ENCODE measurements at regions not wholly inside any gene's neighbourhood (a gene's known extent, or its start where the extent isn't known, plus 50 kb on each side); places are given as distances from the start of the nearest gene placed in this dataset.

- H3K4me3 ChIP-seq (ENCODE audit: low read depth, low read length), result no peak overlapping the region
- DNase-seq (ENCODE audit: low read depth), result no peak
- TF ChIP-seq MAX (IDR thresholded peaks at IDR 0.05; ENCODE audit: low read depth, low read length) (no peak), POLR2A (IDR thresholded peaks at IDR 0.05; ENCODE audit: extremely low read depth, insufficient read length) (no peak), CTCF (IDR thresholded peaks at IDR 0.05; ENCODE audit: low read depth, low read length) (no peak), MYC (IDR thresholded peaks at IDR 0.05; ENCODE audit: low read depth, low read length) (no peak)
These were observed 716.4 kb downstream of the NR2F1-AS1 start for GRCh38 chr5:92864591-92864990.

DNA sequence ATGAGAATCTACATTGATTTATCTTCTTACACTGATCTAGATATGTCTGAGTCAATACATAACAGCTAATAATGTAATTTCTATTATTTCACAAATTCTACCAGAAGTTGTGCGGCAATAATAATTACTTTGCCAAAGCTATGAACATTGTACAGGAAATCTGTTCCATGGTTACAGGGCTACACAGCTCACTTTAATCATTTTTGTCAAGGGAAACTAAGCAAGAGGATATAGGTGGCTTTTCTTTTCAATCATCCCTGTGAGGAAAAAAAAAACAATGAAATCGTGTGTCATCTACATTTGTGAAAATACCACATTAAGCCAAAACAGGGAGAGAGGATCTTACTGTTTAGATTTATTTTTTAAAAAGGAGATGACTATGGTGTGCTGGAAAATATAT lies 717.4 kb downstream of the NR2F1-AS1 start:
- TF ChIP-seq MYC (IDR thresholded peaks at IDR 0.05; ENCODE audit: low read depth, low read length), result no peak
- no peak for TF ChIP-seq MAX (IDR thresholded peaks at IDR 0.05; ENCODE audit: low read depth, low read length)
- TF ChIP-seq POLR2A (IDR thresholded peaks at IDR 0.05; ENCODE audit: extremely low read depth, insufficient read length), result no peak
- no peak for TF ChIP-seq CTCF (IDR thresholded peaks at IDR 0.05; ENCODE audit: low read depth, low read length)
- no peak overlapping the region for H3K4me3 ChIP-seq (ENCODE audit: low read depth, low read length)
- DNase-seq (ENCODE audit: low read depth), result no peak

DNA sequence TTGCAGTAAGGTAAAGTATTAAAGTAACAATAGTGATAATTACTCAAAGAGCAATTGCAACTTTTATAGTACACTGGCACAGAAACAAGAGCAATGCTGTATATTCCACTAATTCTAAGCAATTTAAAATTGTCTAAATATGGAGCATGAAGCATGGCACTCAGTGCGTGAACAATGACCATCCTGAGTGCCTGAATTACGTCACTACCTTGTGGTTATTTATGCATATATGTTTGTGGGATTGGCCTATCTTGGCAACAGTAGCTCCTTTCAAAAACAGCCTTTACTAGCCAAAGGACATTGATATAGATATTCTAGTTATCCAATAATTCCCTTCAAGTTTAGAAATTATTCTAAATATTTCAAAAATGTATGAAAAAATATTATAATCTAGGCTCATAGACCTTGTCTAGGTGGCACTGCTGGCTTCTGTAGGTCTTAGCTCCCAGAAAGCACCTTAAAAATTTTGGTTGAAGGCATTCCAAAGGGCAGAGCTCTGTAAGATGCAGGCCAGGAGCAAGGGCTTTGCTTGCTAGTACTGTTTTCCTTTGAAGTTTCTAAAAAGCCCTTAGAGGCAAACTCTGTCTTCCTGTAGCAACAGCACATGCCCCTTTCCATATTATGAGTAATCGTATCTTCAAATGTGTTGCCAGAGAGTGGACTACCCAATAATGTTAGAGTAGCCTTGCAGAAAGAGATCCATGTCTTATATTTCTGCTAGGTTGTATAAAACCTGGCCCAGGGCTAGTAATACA lies 719.3 kb downstream of the NR2F1-AS1 start:
- TF ChIP-seq MYC (IDR thresholded peaks at IDR 0.05; ENCODE audit: low read depth, low read length), result no peak
- no peak for TF ChIP-seq CTCF (IDR thresholded peaks at IDR 0.05; ENCODE audit: low read depth, low read length)
- no peak for TF ChIP-seq MAX (IDR thresholded peaks at IDR 0.05; ENCODE audit: low read depth, low read length)
- no peak for TF ChIP-seq POLR2A (IDR thresholded peaks at IDR 0.05; ENCODE audit: extremely low read depth, insufficient read length)
- no peak overlapping the region for H3K4me3 ChIP-seq (ENCODE audit: low read depth, low read length)
- no peak for DNase-seq (ENCODE audit: low read depth)

- DNase-seq (ENCODE audit: low read depth), result no peak
- no peak overlapping the region for H3K4me3 ChIP-seq (ENCODE audit: low read depth, low read length)
- no peak for TF ChIP-seq MAX (IDR thresholded peaks at IDR 0.05; ENCODE audit: low read depth, low read length)
- no peak for TF ChIP-seq MYC (IDR thresholded peaks at IDR 0.05; ENCODE audit: low read depth, low read length)
- no peak for TF ChIP-seq CTCF (IDR thresholded peaks at IDR 0.05; ENCODE audit: low read depth, low read length)
- no peak for TF ChIP-seq POLR2A (IDR thresholded peaks at IDR 0.05; ENCODE audit: extremely low read depth, insufficient read length)
These were observed 721.0 kb downstream of the NR2F1-AS1 start for GRCh38 chr5:92860061-92860460.

DNA sequence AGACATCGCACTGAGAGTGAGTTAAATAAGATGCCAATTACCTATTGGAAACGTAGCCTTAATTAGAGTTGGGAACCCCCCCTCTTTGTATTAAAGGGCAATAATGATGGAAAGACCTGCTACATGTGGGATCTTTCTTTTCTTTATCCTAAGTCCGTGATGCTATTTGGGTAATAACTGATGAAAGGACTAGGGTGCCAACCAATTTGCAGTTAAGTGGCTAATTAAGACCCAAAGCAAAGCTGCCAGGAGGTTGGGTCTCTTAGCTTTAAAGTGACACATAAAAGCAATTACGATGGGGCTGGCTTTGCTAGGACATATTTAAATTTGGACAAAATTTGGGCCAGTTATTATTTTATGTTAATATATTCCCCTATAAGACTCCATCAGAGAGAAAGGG lies 728.8 kb downstream of the NR2F1-AS1 start:
- no peak for DNase-seq (ENCODE audit: low read depth)
- H3K4me3 ChIP-seq (ENCODE audit: low read depth, low read length), result no peak overlapping the region
- TF ChIP-seq POLR2A (IDR thresholded peaks at IDR 0.05; ENCODE audit: extremely low read depth, insufficient read length) (no peak), CTCF (IDR thresholded peaks at IDR 0.05; ENCODE audit: low read depth, low read length) (no peak), MAX (IDR thresholded peaks at IDR 0.05; ENCODE audit: low read depth, low read length) (no peak)

Measured in NB4 (cell line).